ENCODE measurements at regions not wholly inside any gene's neighbourhood (a gene's known extent, or its start where the extent isn't known, plus 50 kb on each side); places are given as distances from the start of the nearest gene placed in this dataset.

GRCh38 chr16:5422047-5422446 lies 324.5 kb upstream of the EEF2KMT start:
- H3K4me3 ChIP-seq (replicated peaks in 1 of 4; ENCODE audit: control extremely low read depth in 1 of 4, insufficient read depth in 1 of 4, low read depth in 3 of 4, low read length in 4 of 4) = no peak overlapping the region
- H3K9ac ChIP-seq (ENCODE audit: insufficient read depth, low read length) = no peak overlapping the region
- no peaks in the 10 kb centered on the region for H3K9me3 ChIP-seq (ENCODE audit: control insufficient read depth, insufficient read depth, low read depth, low read length)
- H3K27ac ChIP-seq (ENCODE audit: insufficient read depth, low read length) = no peak overlapping the region
- H3K4me2 ChIP-seq (ENCODE audit: extremely low read depth, insufficient read depth, low read length) = no peak overlapping the region
- no peaks in the 10 kb centered on the region for H3K79me2 ChIP-seq (ENCODE audit: control insufficient read depth, insufficient read depth, low read length)
- H3K27me3 ChIP-seq (ENCODE audit: control insufficient read depth, insufficient read depth, low read length) = no peaks in the 10 kb centered on the region
- H3K4me1 ChIP-seq (ENCODE audit: control insufficient read depth, extremely low read depth, insufficient read depth, low read length) = no peaks in the 10 kb centered on the region
- no peak for DNase-seq (ENCODE audit: low read depth in 2 of 2)
- TF ChIP-seq CTCF (conservative IDR thresholded peaks at IDR 0.05 in 1 of 2, IDR thresholded peaks at IDR 0.05 in 1 of 2; ENCODE audit: low read depth in 1 of 2, low read length in 2 of 2) (no peak), EZH2 (IDR thresholded peaks at IDR 0.05; ENCODE audit: low read length, missing control alignments) (no peak)
- H3K36me3 ChIP-seq (ENCODE audit: control insufficient read depth, insufficient read depth, low read length) = no peaks in the 10 kb centered on the region
- no peaks in the 10 kb centered on the region for H4K20me1 ChIP-seq (ENCODE audit: control insufficient read depth, extremely low read depth, insufficient read depth, low read length)
- H2AFZ ChIP-seq (ENCODE audit: low read length) = no peak overlapping the region

DNA sequence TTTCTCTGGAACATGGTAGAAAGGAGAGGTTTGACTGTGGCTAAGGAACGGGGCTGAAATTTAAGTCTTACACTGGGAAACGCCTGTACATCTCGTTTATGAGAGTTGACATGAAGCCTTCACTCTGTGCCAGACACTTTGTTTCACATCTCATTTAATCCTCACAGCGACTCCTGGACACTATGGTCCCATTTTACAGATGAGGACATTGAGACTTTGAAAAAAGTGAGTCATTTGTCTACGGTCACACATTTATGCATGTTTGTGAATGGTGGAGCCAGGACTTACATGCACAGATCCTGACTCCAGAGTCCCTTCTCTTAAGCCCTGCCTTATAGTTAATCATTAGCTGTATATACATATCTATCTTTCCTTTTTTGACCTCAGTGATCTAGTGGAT lies 318.4 kb upstream of the EEF2KMT start:
- Histone ChIP-seq H3K9ac (ENCODE audit: insufficient read depth, low read length) (no peak overlapping the region), H3K36me3 (ENCODE audit: control insufficient read depth, insufficient read depth, low read length) (no peaks in the 10 kb centered on the region), H3K4me2 (ENCODE audit: extremely low read depth, insufficient read depth, low read length) (no peak overlapping the region), H3K4me3 (replicated peaks in 1 of 4; ENCODE audit: control extremely low read depth in 1 of 4, insufficient read depth in 1 of 4, low read depth in 3 of 4, low read length in 4 of 4) (no peak overlapping the region), H3K79me2 (ENCODE audit: control insufficient read depth, insufficient read depth, low read length) (no peaks in the 10 kb centered on the region), H3K4me1 (ENCODE audit: control insufficient read depth, extremely low read depth, insufficient read depth, low read length) (no peaks in the 10 kb centered on the region), H4K20me1 (ENCODE audit: control insufficient read depth, extremely low read depth, insufficient read depth, low read length) (no peaks in the 10 kb centered on the region), H2AFZ (ENCODE audit: low read length) (no peak overlapping the region), H3K9me3 (ENCODE audit: control insufficient read depth, insufficient read depth, low read depth, low read length) (no peaks in the 10 kb centered on the region), H3K27me3 (ENCODE audit: control insufficient read depth, insufficient read depth, low read length) (no peaks in the 10 kb centered on the region), H3K27ac (ENCODE audit: insufficient read depth, low read length) (no peak overlapping the region)
- DNase-seq (ENCODE audit: low read depth in 2 of 2) = no peak
- TF ChIP-seq CTCF (conservative IDR thresholded peaks at IDR 0.05 in 1 of 2, IDR thresholded peaks at IDR 0.05 in 1 of 2; ENCODE audit: low read depth in 1 of 2, low read length in 2 of 2) (no peak), EZH2 (IDR thresholded peaks at IDR 0.05; ENCODE audit: low read length, missing control alignments) (no peak)

GRCh38 chr16:5415123-5415522 lies 317.5 kb upstream of the EEF2KMT start:
- H3K4me1 ChIP-seq (ENCODE audit: control insufficient read depth, extremely low read depth, insufficient read depth, low read length) = no peaks in the 10 kb centered on the region
- no peaks in the 10 kb centered on the region for H3K36me3 ChIP-seq (ENCODE audit: control insufficient read depth, insufficient read depth, low read length)
- H3K9me3 ChIP-seq (ENCODE audit: control insufficient read depth, insufficient read depth, low read depth, low read length) = no peaks in the 10 kb centered on the region
- H3K4me2 ChIP-seq (ENCODE audit: extremely low read depth, insufficient read depth, low read length) = no peak overlapping the region
- TF ChIP-seq EZH2 (IDR thresholded peaks at IDR 0.05; ENCODE audit: low read length, missing control alignments) (no peak), CTCF (conservative IDR thresholded peaks at IDR 0.05 in 1 of 2, IDR thresholded peaks at IDR 0.05 in 1 of 2; ENCODE audit: low read depth in 1 of 2, low read length in 2 of 2) (no peak)
- H3K27ac ChIP-seq (ENCODE audit: insufficient read depth, low read length) = no peak overlapping the region
- no peak overlapping the region for H2AFZ ChIP-seq (ENCODE audit: low read length)
- no peak for DNase-seq (ENCODE audit: low read depth in 2 of 2)
- no peaks in the 10 kb centered on the region for H3K79me2 ChIP-seq (ENCODE audit: control insufficient read depth, insufficient read depth, low read length)
- H4K20me1 ChIP-seq (ENCODE audit: control insufficient read depth, extremely low read depth, insufficient read depth, low read length) = no peaks in the 10 kb centered on the region
- H3K4me3 ChIP-seq (replicated peaks in 1 of 4; ENCODE audit: control extremely low read depth in 1 of 4, insufficient read depth in 1 of 4, low read depth in 3 of 4, low read length in 4 of 4) = no peak overlapping the region
- no peak overlapping the region for H3K9ac ChIP-seq (ENCODE audit: insufficient read depth, low read length)
- no peaks in the 10 kb centered on the region for H3K27me3 ChIP-seq (ENCODE audit: control insufficient read depth, insufficient read depth, low read length)

Measured in fibroblast of lung (primary cell).